ENCODE measurements at regions not wholly inside any gene's neighbourhood (a gene's known extent, or its start where the extent isn't known, plus 50 kb on each side); places are given as distances from the start of the nearest gene placed in this dataset.

DNA sequence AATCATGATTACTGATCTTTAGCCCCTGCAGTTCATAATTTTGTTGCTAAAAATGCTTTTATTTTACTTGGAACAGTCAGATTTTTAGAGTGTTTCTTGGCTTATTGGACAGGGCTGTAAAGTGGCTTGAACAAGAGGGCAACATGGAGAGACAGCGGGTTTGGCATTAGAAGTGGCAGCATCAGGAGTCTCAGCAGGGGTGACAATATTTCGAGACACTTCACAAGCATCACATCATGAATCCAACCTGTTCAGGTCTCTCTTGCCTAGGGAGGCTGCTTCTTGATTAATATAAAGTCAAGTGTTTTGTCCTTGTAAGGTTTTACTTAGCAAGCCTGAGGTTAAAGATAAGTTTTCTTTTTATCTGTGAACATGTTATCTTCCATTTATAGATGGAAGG lies 2249.5 kb downstream of the LRRC4C start:
- Histone ChIP-seq H3K9me3 (no peaks in the 10 kb centered on the region), H3K4me1 (no peaks in the 10 kb centered on the region), H3K4me3 (no peak overlapping the region), H3K27ac (no peak overlapping the region), H3K27me3 (ENCODE audit: low read depth) (no peaks in the 10 kb centered on the region), H3K36me3 (no peaks in the 10 kb centered on the region)
- ATAC-seq = no peak
- no peak for TF ChIP-seq CTCF (IDR thresholded peaks at IDR 0.05)
- intact Hi-C loops (cut with DNase I) = no loop called here
- DNase-seq = no peak

DNA sequence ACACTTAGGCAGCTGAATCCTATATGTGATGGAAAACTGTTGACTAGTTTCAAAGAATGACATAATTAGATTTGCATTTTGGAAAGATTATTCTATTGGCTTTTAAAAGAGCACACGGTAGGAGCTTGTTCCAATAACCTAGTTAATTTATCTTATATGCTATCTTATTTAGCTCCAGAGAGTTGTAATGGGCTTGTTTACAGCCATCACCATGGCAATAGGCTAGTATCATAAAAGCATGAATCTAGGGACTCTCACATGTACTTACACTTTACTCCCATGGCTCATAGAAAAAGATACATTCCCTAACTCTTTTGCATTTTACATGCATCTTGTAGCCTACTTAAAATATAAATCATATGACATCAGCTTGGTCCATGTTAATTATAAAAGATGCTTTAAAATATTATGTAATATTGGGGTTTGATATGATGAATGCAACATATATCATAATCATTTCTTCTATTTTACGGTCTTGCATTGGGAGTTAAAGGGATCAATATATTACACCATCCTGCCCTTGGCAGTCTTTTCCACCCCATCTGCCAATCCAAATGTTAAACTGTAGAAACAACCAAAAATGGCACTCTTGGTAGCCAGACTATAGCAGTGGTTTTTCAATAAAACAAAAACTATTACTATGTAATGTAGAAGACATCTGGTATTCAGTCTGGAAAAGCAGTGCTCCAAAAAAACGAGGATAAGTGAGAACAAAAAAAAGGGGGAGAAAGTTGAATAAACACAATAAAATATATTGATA lies 2254.0 kb downstream of the LRRC4C start:
- H3K4me1 ChIP-seq = no peaks in the 10 kb centered on the region
- DNase-seq (no peak), ATAC-seq (no peak)
- H3K27ac ChIP-seq = no peak overlapping the region
- no peaks in the 10 kb centered on the region for H3K9me3 ChIP-seq
- no peak for TF ChIP-seq CTCF (IDR thresholded peaks at IDR 0.05)
- no peak overlapping the region for H3K4me3 ChIP-seq
- H3K27me3 ChIP-seq (ENCODE audit: low read depth) = no peaks in the 10 kb centered on the region
- no peaks in the 10 kb centered on the region for H3K36me3 ChIP-seq
- intact Hi-C loops (cut with DNase I) = no loop called here

- intact Hi-C loops (cut with DNase I) = no loop called here
- Histone ChIP-seq H3K27me3 (ENCODE audit: low read depth) (no peaks in the 10 kb centered on the region), H3K9me3 (no peaks in the 10 kb centered on the region), H3K4me1 (no peaks in the 10 kb centered on the region), H3K36me3 (no peaks in the 10 kb centered on the region), H3K4me3 (no peak overlapping the region), H3K27ac (no peak overlapping the region)
- TF ChIP-seq CTCF (IDR thresholded peaks at IDR 0.05) = no peak
- ATAC-seq (peak in 1 of 2 donors; percentile 29), DNase-seq (no peak)
These were observed 2266.8 kb downstream of the LRRC4C start for GRCh38 chr11:39192671-39193070.

DNA sequence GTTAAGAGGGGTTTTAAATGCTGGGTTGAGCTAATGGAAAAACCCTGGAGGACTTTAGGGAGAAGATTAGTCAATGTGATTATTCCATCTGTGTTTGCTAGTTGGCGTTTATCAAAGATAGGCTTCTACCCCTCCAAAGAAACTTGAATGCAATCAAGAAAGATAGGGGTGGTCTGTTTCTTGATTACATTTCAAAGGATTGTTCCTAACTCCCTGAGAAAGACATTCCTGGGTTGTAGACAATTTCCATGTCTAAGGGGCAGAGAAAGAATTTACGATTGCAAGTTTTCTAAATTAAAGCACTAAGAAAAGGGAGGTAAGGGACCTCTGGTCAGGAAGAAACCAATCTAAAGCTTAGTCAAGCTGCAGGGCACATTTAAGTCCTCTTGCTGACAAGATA lies 2268.7 kb downstream of the LRRC4C start:
- Histone ChIP-seq H3K27ac (no peak overlapping the region), H3K4me1 (no peaks in the 10 kb centered on the region), H3K36me3 (no peaks in the 10 kb centered on the region), H3K4me3 (no peak overlapping the region), H3K27me3 (ENCODE audit: low read depth) (no peaks in the 10 kb centered on the region), H3K9me3 (no peaks in the 10 kb centered on the region)
- ATAC-seq = no peak
- TF ChIP-seq CTCF (IDR thresholded peaks at IDR 0.05) = no peak
- intact Hi-C loops (cut with DNase I) = no loop called here
- DNase-seq = no peak

GRCh38 chr11:39177678-39178077 lies 2281.8 kb downstream of the LRRC4C start:
- Histone ChIP-seq H3K4me1 (no peaks in the 10 kb centered on the region), H3K4me3 (no peak overlapping the region), H3K27ac (no peak overlapping the region), H3K36me3 (no peaks in the 10 kb centered on the region), H3K9me3 (no peaks in the 10 kb centered on the region), H3K27me3 (ENCODE audit: low read depth) (no peaks in the 10 kb centered on the region)
- DNase-seq (no peak), ATAC-seq (no peak)
- TF ChIP-seq CTCF (IDR thresholded peaks at IDR 0.05) = no peak
- intact Hi-C loops (cut with DNase I) = no loop called here
